Vagina (tissue), 2 donors: ENCODE measurements at regions not wholly inside any gene's neighbourhood (a gene's known extent, or its start where the extent isn't known, plus 50 kb on each side); places are given as distances from the start of the nearest gene placed in this dataset.
A peak's percentile ranks its signal among the peaks of the same experiment; 100 is the strongest.

ENCODE experiments used
- DNase-seq, 2 donors: peaks; one replicate each; pipeline ENCODE4 v3.0.0-alpha.2; 2017; ENCODE audit errors: extremely low spot score in 2 of 2
- H3K27ac ChIP-seq: fragments of 200-600 bp; sonication (generic); one replicate; pipeline ENCODE4 v1.5.1; 2019
- H3K27me3 ChIP-seq: fragments of 200-600 bp; sonication (generic); one replicate; pipeline ENCODE4 v1.5.1; 2019
- H3K36me3 ChIP-seq, 2 donors: fragments of 200-600 bp; sonication (generic); one replicate each; pipeline ENCODE4 v1.5.1; 2017 to 2019
- H3K4me1 ChIP-seq: fragments of 200-600 bp; sonication (generic); one replicate; pipeline ENCODE4 v1.5.1; 2019
- H3K4me3 ChIP-seq, 2 donors: fragments of 200-600 bp; sonication (generic); 1 replicate in 1 of 2; 2 replicates in 1 of 2; pipeline ENCODE4 v1.5.1; 2016 to 2019
- H3K9me3 ChIP-seq: fragments of 200-600 bp; sonication (generic); one replicate; pipeline ENCODE4 v1.5.1; 2019
- CTCF ChIP-seq, 3 experiments: fragments of 450-650 bp in 2 of 3; fragments of 200-600 bp in 1 of 3; sonication (generic) in 1 of 3; IDR thresholded peaks; one replicate each; pipeline ENCODE4 v1.5.1; 2017 to 2019; ENCODE audit warnings: antibody characterized with exemption in 3 of 3, mild to moderate bottlenecking in 2 of 3, moderate library complexity in 2 of 3
- POLR2A ChIP-seq, 2 donors: fragments of 450-650 bp; IDR thresholded peaks; one replicate each; pipeline ENCODE4 v1.6.1; 2017; ENCODE audit warnings: antibody characterized with exemption in 2 of 2, mild to moderate bottlenecking in 2 of 2, moderate library complexity in 2 of 2
- POLR2AphosphoS5 ChIP-seq, 2 donors: sonication (generic); formaldehyde crosslinking; IDR thresholded peaks; one replicate each; pipeline ENCODE4 v1.9.0; 2017; ENCODE audit warnings: antibody characterized with exemption in 2 of 2, mild to moderate bottlenecking in 2 of 2, low read depth in 1 of 2; ENCODE audit not compliant: insufficient read depth in 1 of 2
- intact Hi-C: fragments of 100-400 bp; cut with DNase I; formaldehyde crosslinking; loops from one replicate; pipeline ENCODE4 v1.15.1; 2023

GRCh38 chr18:5746844-5747243 is 148.5 kb downstream of the TMEM200C start:
- TF ChIP-seq CTCF (IDR thresholded peaks at IDR 0.05) (no peak), POLR2AphosphoS5 (IDR thresholded peaks at IDR 0.05; ENCODE audit: insufficient read depth in 1 of 2, low read depth in 1 of 2) (no peak), POLR2A (IDR thresholded peaks at IDR 0.05) (no peak)
- H3K4me3 ChIP-seq, result no peak overlapping the region
- H3K4me1 ChIP-seq, result no peaks in the 10 kb centered on the region
- DNase-seq, result peak in 1 of 2 donors; percentile 27
- no peaks in the 10 kb centered on the region for H3K27me3 ChIP-seq
- intact Hi-C loops, result no loop called here
- H3K27ac ChIP-seq, result no peak overlapping the region
- no peaks in the 10 kb centered on the region for H3K9me3 ChIP-seq
- no peaks in the 10 kb centered on the region for H3K36me3 ChIP-seq

- no peak for DNase-seq
- Histone ChIP-seq H3K27me3 (no peaks in the 10 kb centered on the region), H3K4me1 (no peaks in the 10 kb centered on the region), H3K4me3 (no peak overlapping the region), H3K9me3 (no peaks in the 10 kb centered on the region), H3K27ac (no peak overlapping the region), H3K36me3 (no peaks in the 10 kb centered on the region)
- TF ChIP-seq POLR2AphosphoS5 (IDR thresholded peaks at IDR 0.05; ENCODE audit: insufficient read depth in 1 of 2, low read depth in 1 of 2), result no peak
- TF ChIP-seq CTCF (IDR thresholded peaks at IDR 0.05), result no peak
- TF ChIP-seq POLR2A (IDR thresholded peaks at IDR 0.05), result no peak
- intact Hi-C loops, result no loop called here
Observed at GRCh38 chr18:5744659-5745058, 150.7 kb downstream of the TMEM200C start.

GRCh38 chr18:5738526-5738925 is 156.8 kb downstream of the TMEM200C start:
- no peaks in the 10 kb centered on the region for H3K9me3 ChIP-seq
- no peak for DNase-seq
- no peaks in the 10 kb centered on the region for H3K36me3 ChIP-seq
- H3K27ac ChIP-seq, result no peak overlapping the region
- intact Hi-C loops, result no loop called here
- H3K27me3 ChIP-seq, result no peaks in the 10 kb centered on the region
- H3K4me3 ChIP-seq, result no peak overlapping the region
- H3K4me1 ChIP-seq, result no peaks in the 10 kb centered on the region
- TF ChIP-seq POLR2AphosphoS5 (IDR thresholded peaks at IDR 0.05; ENCODE audit: insufficient read depth in 1 of 2, low read depth in 1 of 2) (no peak), CTCF (IDR thresholded peaks at IDR 0.05) (no peak), POLR2A (IDR thresholded peaks at IDR 0.05) (no peak)

GRCh38 chr18:5732318-5732717 is 163.0 kb downstream of the TMEM200C start:
- no peaks in the 10 kb centered on the region for H3K27me3 ChIP-seq
- TF ChIP-seq POLR2AphosphoS5 (IDR thresholded peaks at IDR 0.05; ENCODE audit: insufficient read depth in 1 of 2, low read depth in 1 of 2) (no peak), POLR2A (IDR thresholded peaks at IDR 0.05) (no peak), CTCF (IDR thresholded peaks at IDR 0.05) (no peak)

GRCh38 chr18:5729983-5730699 is 165.2 kb downstream of the TMEM200C start:
- Histone ChIP-seq H3K36me3 (no peaks in the 10 kb centered on the region), H3K4me3 (no peak overlapping the region), H3K4me1 (no peaks in the 10 kb centered on the region), H3K27me3 (no peaks in the 10 kb centered on the region), H3K27ac (no peak overlapping the region), H3K9me3 (no peaks in the 10 kb centered on the region)
- DNase-seq, result no peak
- intact Hi-C loops, result no loop called here
- TF ChIP-seq POLR2AphosphoS5 (IDR thresholded peaks at IDR 0.05; ENCODE audit: insufficient read depth in 1 of 2, low read depth in 1 of 2), result no peak
- no peak for TF ChIP-seq CTCF (IDR thresholded peaks at IDR 0.05)
- TF ChIP-seq POLR2A (IDR thresholded peaks at IDR 0.05), result no peak

More at GRCh38 chr18:5732318-5732717, 163.0 kb downstream of the TMEM200C start:
- Histone ChIP-seq H3K9me3 (no peaks in the 10 kb centered on the region), H3K36me3 (no peaks in the 10 kb centered on the region), H3K27ac (no peak overlapping the region), H3K4me3 (no peak overlapping the region), H3K4me1 (no peaks in the 10 kb centered on the region)
- DNase-seq, result no peak
- intact Hi-C loops, result no loop called here
